GM12878 (cell line): ENCODE measurements at regions not wholly inside any gene's neighbourhood (a gene's known extent, or its start where the extent isn't known, plus 50 kb on each side); places are given as distances from the start of the nearest gene placed in this dataset.

Experiments
- ATF3 ChIP-seq: IDR thresholded peaks from 2 replicates; pipeline ENCODE4 v1.6.1; 2011; ENCODE audit warnings: low read depth, mild to moderate bottlenecking, low read length, moderate library complexity, borderline replicate concordance; ENCODE audit errors: extremely low read depth
- ATF7 ChIP-seq: fragments of 450-650 bp; IDR thresholded peaks from 2 replicates; pipeline ENCODE4 v1.6.1; 2016; ENCODE audit warnings: low read depth, mild to moderate bottlenecking
- BACH1 ChIP-seq: fragments of 450-650 bp; IDR thresholded peaks from 2 replicates; pipeline ENCODE4 v1.6.1; 2017; ENCODE audit warnings: mild to moderate bottlenecking, borderline replicate concordance
- BCLAF1 ChIP-seq: fragments of 450-650 bp; IDR thresholded peaks from 2 replicates; pipeline ENCODE4 v1.6.1; 2017; ENCODE audit warnings: antibody characterized with exemption, mild to moderate bottlenecking, moderate library complexity
- ELK1 ChIP-seq: IDR thresholded peaks from 2 replicates; pipeline ENCODE4 v1.6.1; 2012; ENCODE audit warnings: low read depth, low read length, improper control_type of control experiment
- FOS ChIP-seq: IDR thresholded peaks from 3 replicates; pipeline ENCODE4 v1.6.1; 2011; ENCODE audit warnings: borderline replicate concordance; ENCODE audit not compliant: insufficient read length; ENCODE audit errors: extremely low read depth
- IKZF1 ChIP-seq: fragments of 450-650 bp; conservative IDR thresholded peaks from 2 replicates; pipeline ENCODE4 v1.6.1; 2017; ENCODE audit warnings: antibody characterized with exemption, mild to moderate bottlenecking
- KDM1A ChIP-seq: fragments of 200-600 bp; sonication (generic); IDR thresholded peaks from 2 replicates; pipeline ENCODE4 v1.6.1; 2016; ENCODE audit warnings: borderline replicate concordance
- NBN ChIP-seq: fragments of 450-650 bp; IDR thresholded peaks from 2 replicates; pipeline ENCODE4 v1.6.1; 2016
- NR2C1 ChIP-seq: fragments of 450-650 bp; IDR thresholded peaks from 2 replicates; pipeline ENCODE4 v1.6.1; 2017; ENCODE audit warnings: antibody characterized with exemption, mild to moderate bottlenecking, moderate library complexity
- PAX5 ChIP-seq: IDR thresholded peaks from 2 replicates; pipeline ENCODE4 v1.6.1; 2011; ENCODE audit warnings: low read depth, low read length, borderline replicate concordance
- POLR2AphosphoS2 ChIP-seq: IDR thresholded peaks from 2 replicates; pipeline ENCODE4 v1.6.1; 2011; ENCODE audit warnings: low read depth, mild to moderate bottlenecking, low read length, improper control_type of control experiment, moderate library complexity
- POLR2AphosphoS5 ChIP-seq: IDR thresholded peaks from 2 replicates; pipeline ENCODE4 v1.6.1; 2011; ENCODE audit warnings: mild to moderate bottlenecking, low read length, inconsistent platforms
- RAD21 ChIP-seq: IDR thresholded peaks from 2 replicates; pipeline ENCODE4 v1.6.1; 2011; ENCODE audit warnings: mild to moderate bottlenecking, low read depth, low read length, moderate library complexity; ENCODE audit not compliant: insufficient read depth
- RAD51 ChIP-seq: fragments of 450-650 bp; IDR thresholded peaks from 2 replicates; pipeline ENCODE4 v1.6.1; 2016; ENCODE audit warnings: moderate library complexity, mild to moderate bottlenecking, inconsistent platforms
- SIX5 ChIP-seq: IDR thresholded peaks from 2 replicates; pipeline ENCODE4 v1.6.1; 2011; ENCODE audit warnings: mild to moderate bottlenecking, low read depth, low read length, moderate library complexity; ENCODE audit not compliant: severe bottlenecking
- SMC3 ChIP-seq: IDR thresholded peaks from 2 replicates; pipeline ENCODE4 v1.6.1; 2011; ENCODE audit warnings: low read length, improper control_type of control experiment, borderline replicate concordance
- SP1 ChIP-seq: IDR thresholded peaks from one replicate; pipeline ENCODE4 v1.6.1; 2011; ENCODE audit warnings: low read depth, low read length
- TCF12 ChIP-seq: IDR thresholded peaks from 2 replicates; pipeline ENCODE4 v1.6.1; 2011; ENCODE audit warnings: low read depth, mild to moderate bottlenecking, low read length
- ZNF622 ChIP-seq: fragments of 450-650 bp; IDR thresholded peaks from 2 replicates; pipeline ENCODE4 v1.6.1; 2017; ENCODE audit warnings: mild to moderate bottlenecking, inconsistent platforms
- ZSCAN29 ChIP-seq: fragments of 450-650 bp; IDR thresholded peaks from 2 replicates; pipeline ENCODE4 v1.6.1; 2017; ENCODE audit warnings: mild to moderate bottlenecking, moderate library complexity
- TF ChIP-seq, protein P1 (sequence below): fragments of 450-650 bp; IDR thresholded peaks from 2 replicates; pipeline ENCODE4 v1.6.1; 2016; ENCODE audit warnings: mild to moderate bottlenecking, moderate library complexity, borderline replicate concordance

GRCh38 chr5:107285772-107286171 lies 385.0 kb downstream of the EFNA5 start (continued):
- TF ChIP-seq ATF3 (no peak), ELK1 (no peak), BACH1 (no peak), PAX5 (peak; percentile 78), SP1 (no peak), ATF7 (peak; percentile 56; the same call in 1 of the 2 replicates), NBN (0 out of 2 replicates have a peak, but pooled peaks have one; percentile 40), ZSCAN29 (no peak), SIX5 (no peak), RAD51 (no peak), FOS (no peak), POLR2AphosphoS5 (no peak), ZNF622 (no peak), NR2C1 (no peak), TCF12 (no peak), POLR2AphosphoS2 (no peak), SMC3 (no peak), RAD21 (no peak), IKZF1 (peak; percentile 75), KDM1A (no peak), BCLAF1 (no peak)
- TF ChIP-seq, protein P1, sequence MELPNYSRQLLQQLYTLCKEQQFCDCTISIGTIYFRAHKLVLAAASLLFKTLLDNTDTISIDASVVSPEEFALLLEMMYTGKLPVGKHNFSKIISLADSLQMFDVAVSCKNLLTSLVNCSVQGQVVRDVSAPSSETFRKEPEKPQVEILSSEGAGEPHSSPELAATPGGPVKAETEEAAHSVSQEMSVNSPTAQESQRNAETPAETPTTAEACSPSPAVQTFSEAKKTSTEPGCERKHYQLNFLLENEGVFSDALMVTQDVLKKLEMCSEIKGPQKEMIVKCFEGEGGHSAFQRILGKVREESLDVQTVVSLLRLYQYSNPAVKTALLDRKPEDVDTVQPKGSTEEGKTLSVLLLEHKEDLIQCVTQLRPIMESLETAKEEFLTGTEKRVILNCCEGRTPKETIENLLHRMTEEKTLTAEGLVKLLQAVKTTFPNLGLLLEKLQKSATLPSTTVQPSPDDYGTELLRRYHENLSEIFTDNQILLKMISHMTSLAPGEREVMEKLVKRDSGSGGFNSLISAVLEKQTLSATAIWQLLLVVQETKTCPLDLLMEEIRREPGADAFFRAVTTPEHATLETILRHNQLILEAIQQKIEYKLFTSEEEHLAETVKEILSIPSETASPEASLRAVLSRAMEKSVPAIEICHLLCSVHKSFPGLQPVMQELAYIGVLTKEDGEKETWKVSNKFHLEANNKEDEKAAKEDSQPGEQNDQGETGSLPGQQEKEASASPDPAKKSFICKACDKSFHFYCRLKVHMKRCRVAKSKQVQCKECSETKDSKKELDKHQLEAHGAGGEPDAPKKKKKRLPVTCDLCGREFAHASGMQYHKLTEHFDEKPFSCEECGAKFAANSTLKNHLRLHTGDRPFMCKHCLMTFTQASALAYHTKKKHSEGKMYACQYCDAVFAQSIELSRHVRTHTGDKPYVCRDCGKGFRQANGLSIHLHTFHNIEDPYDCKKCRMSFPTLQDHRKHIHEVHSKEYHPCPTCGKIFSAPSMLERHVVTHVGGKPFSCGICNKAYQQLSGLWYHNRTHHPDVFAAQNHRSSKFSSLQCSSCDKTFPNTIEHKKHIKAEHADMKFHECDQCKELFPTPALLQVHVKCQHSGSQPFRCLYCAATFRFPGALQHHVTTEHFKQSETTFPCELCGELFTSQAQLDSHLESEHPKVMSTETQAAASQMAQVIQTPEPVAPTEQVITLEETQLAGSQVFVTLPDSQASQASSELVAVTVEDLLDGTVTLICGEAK = no peak
